H9 (cell line): ENCODE measurements at regions not wholly inside any gene's neighbourhood (a gene's known extent, or its start where the extent isn't known, plus 50 kb on each side); places are given as distances from the start of the nearest gene placed in this dataset.

Experiments used
- DNase-seq: peaks from one replicate; pipeline ENCODE4 v3.0.0-alpha.2; 2017
- H2AFZ ChIP-seq: one replicate; pipeline ENCODE4 v1.6.1; 2013; ENCODE audit warnings: mild to moderate bottlenecking, low read length, control low read depth, moderate library complexity
- H2AK5ac ChIP-seq: 2 replicates; pipeline ENCODE4 v1.6.1; 2013; ENCODE audit warnings: low read length, control low read depth, mixed read lengths; ENCODE audit not compliant: insufficient read length
- H2BK120ac ChIP-seq: one replicate; pipeline ENCODE4 v1.6.1; 2013; ENCODE audit warnings: low read depth, mild to moderate bottlenecking, low read length, control low read depth, inconsistent platforms; ENCODE audit not compliant: poor library complexity, severe bottlenecking
- H2BK12ac ChIP-seq: 2 replicates; pipeline ENCODE4 v1.6.1; 2013; ENCODE audit warnings: low read length, control low read depth, mixed read lengths, low read depth; ENCODE audit not compliant: insufficient read length
- H2BK15ac ChIP-seq: 2 replicates; pipeline ENCODE4 v1.6.1; 2013; ENCODE audit warnings: low read depth, low read length, control low read depth
- H2BK20ac ChIP-seq: one replicate; pipeline ENCODE4 v1.6.1; 2013; ENCODE audit warnings: low read depth, mild to moderate bottlenecking, low read length, control low read depth, inconsistent platforms; ENCODE audit not compliant: poor library complexity, severe bottlenecking
- H2BK5ac ChIP-seq: 2 replicates; pipeline ENCODE4 v1.6.1; 2013; ENCODE audit warnings: low read length, control low read depth, mixed read lengths; ENCODE audit not compliant: insufficient read length
- H3K14ac ChIP-seq: 2 replicates; pipeline ENCODE4 v1.6.1; 2013; ENCODE audit warnings: low read length, control low read depth; ENCODE audit not compliant: insufficient read depth
- H3K18ac ChIP-seq: 2 replicates; pipeline ENCODE4 v1.6.1; 2013; ENCODE audit warnings: low read depth, mild to moderate bottlenecking, mixed read lengths, low read length, control low read depth; ENCODE audit not compliant: insufficient read length
- H3K23ac ChIP-seq: 2 replicates; pipeline ENCODE4 v1.6.1; 2013; ENCODE audit warnings: low read length, control low read depth, mixed read lengths, low read depth; ENCODE audit not compliant: insufficient read length
- H3K23me2 ChIP-seq: 2 replicates; pipeline ENCODE4 v1.6.1; 2013; ENCODE audit warnings: low read depth, mild to moderate bottlenecking, mixed read lengths, low read length, control low read depth; ENCODE audit not compliant: insufficient read length, poor library complexity, severe bottlenecking
- H3K27ac ChIP-seq: 2 replicates; pipeline ENCODE4 v1.5.1; 2013; ENCODE audit warnings: low read length, control low read depth, mixed read lengths, low read depth; ENCODE audit not compliant: insufficient read length
- H3K27me3 ChIP-seq: 2 replicates; pipeline ENCODE4 v1.6.1; 2013; ENCODE audit warnings: low read length, control low read depth, inconsistent platforms; ENCODE audit not compliant: insufficient read depth
- H3K4ac ChIP-seq: 2 replicates; pipeline ENCODE4 v1.6.1; 2013; ENCODE audit warnings: low read depth, mild to moderate bottlenecking, control low read depth, inconsistent platforms, low read length, moderate library complexity
- H3K4me1 ChIP-seq: 2 replicates; pipeline ENCODE4 v1.6.1; 2013; ENCODE audit warnings: low read length, control low read depth, inconsistent platforms; ENCODE audit not compliant: insufficient read depth
- H3K4me2 ChIP-seq: 2 replicates; pipeline ENCODE4 v1.6.1; 2013; ENCODE audit warnings: low read length, control low read depth, mixed read lengths; ENCODE audit not compliant: insufficient read length, insufficient read depth
- H3K56ac ChIP-seq: 2 replicates; pipeline ENCODE4 v1.6.1; 2013; ENCODE audit warnings: low read depth, mild to moderate bottlenecking, mixed read lengths, low read length, control low read depth; ENCODE audit not compliant: insufficient read length
- H3K79me1 ChIP-seq: 2 replicates; pipeline ENCODE4 v1.6.1; 2013; ENCODE audit warnings: low read depth, mild to moderate bottlenecking, moderate library complexity, low read length, control low read depth, inconsistent platforms; ENCODE audit not compliant: insufficient read depth, poor library complexity, severe bottlenecking
- H3K79me2 ChIP-seq: 2 replicates; pipeline ENCODE4 v1.6.1; 2013; ENCODE audit warnings: low read length, control low read depth, inconsistent platforms; ENCODE audit not compliant: insufficient read depth
- H3K9ac ChIP-seq: 2 replicates; pipeline ENCODE4 v1.6.1; 2013; ENCODE audit warnings: low read length, control low read depth, mixed read lengths; ENCODE audit not compliant: insufficient read length; ENCODE audit errors: extremely low read depth
- H3K9me3 ChIP-seq: one replicate; pipeline ENCODE4 v1.6.1; 2013; ENCODE audit warnings: low read depth, low read length, inconsistent platforms; ENCODE audit not compliant: control insufficient read depth
- H3T11ph ChIP-seq: one replicate; pipeline ENCODE4 v1.6.1; 2013; ENCODE audit warnings: mild to moderate bottlenecking, low read length, control low read depth, inconsistent platforms
- H4K20me1 ChIP-seq: one replicate; pipeline ENCODE4 v1.6.1; 2013; ENCODE audit not compliant: control insufficient read depth, insufficient read length, insufficient read depth
- H4K5ac ChIP-seq: 2 replicates; pipeline ENCODE4 v1.6.1; 2013; ENCODE audit warnings: low read depth, mild to moderate bottlenecking, mixed read lengths, low read length, control low read depth; ENCODE audit not compliant: insufficient read length
- H4K8ac ChIP-seq: replicated peaks from 2 replicates; pipeline ENCODE4 v1.6.1; 2013; ENCODE audit warnings: low read length, control low read depth, mixed read lengths, low read depth; ENCODE audit not compliant: insufficient read length
- H4K91ac ChIP-seq: 2 replicates; pipeline ENCODE4 v1.6.1; 2013; ENCODE audit warnings: low read depth, mild to moderate bottlenecking, moderate library complexity, mixed read lengths, low read length, control low read depth; ENCODE audit not compliant: insufficient read length
- H3K27ac Mint-ChIP-seq, 3 experiments: 2 replicates in 2 of 3; 3 replicates in 1 of 3; pipeline ENCODE4 v1.8.0; 2020 to 2021; ENCODE audit warnings: mixed read lengths in 3 of 3, mild to moderate bottlenecking in 1 of 3, moderate library complexity in 1 of 3
- H3K27me3 Mint-ChIP-seq: 2 replicates; pipeline ENCODE4 v1.8.0; 2021; ENCODE audit warnings: low read depth, mild to moderate bottlenecking, moderate library complexity, mixed read lengths
- H3K36me3 Mint-ChIP-seq, 3 experiments: 2 replicates in 2 of 3; 3 replicates in 1 of 3; pipeline ENCODE4 v1.8.0; 2020 to 2021; ENCODE audit warnings: low read depth in 3 of 3, mixed read lengths in 3 of 3; ENCODE audit not compliant: insufficient read depth in 1 of 3
- H3K4me1 Mint-ChIP-seq, 2 experiments: 2 replicates each; pipeline ENCODE4 v1.8.0; 2020; ENCODE audit warnings: mixed read lengths in 2 of 2
- H3K4me3 Mint-ChIP-seq, 2 experiments: 2 replicates in 1 of 2; 3 replicates in 1 of 2; pipeline ENCODE4 v1.8.0; 2020 to 2021; ENCODE audit warnings: mild to moderate bottlenecking in 2 of 2, mixed read lengths in 2 of 2, moderate library complexity in 1 of 2
- H3K9me3 Mint-ChIP-seq, 2 experiments: 2 replicates in 1 of 2; 3 replicates in 1 of 2; pipeline ENCODE4 v1.8.0; 2020; ENCODE audit warnings: mild to moderate bottlenecking in 2 of 2, mixed read lengths in 2 of 2, moderate library complexity in 1 of 2
- CTCF ChIP-seq: fragments of 200-600 bp; sonication (generic); conservative IDR thresholded peaks from 3 replicates; pipeline ENCODE4 v1.8.0; 2021; ENCODE audit warnings: antibody characterized with exemption, mild to moderate bottlenecking
- WGBS: extraction: QIAGEN DNeasy Blood & Tissue Kit; methylation state at CpG from one replicate; pipeline ENCODE4 v1.1.7; 2013; ENCODE audit warnings: missing lambda C conversion rate, low lambda C conversion rate, mixed read lengths; ENCODE audit not compliant: insufficient read length; ENCODE audit errors: extremely low coverage; 5-methylcytosine and 5-hydroxymethylcytosine counted together

GRCh38 chr4:64776820-64777219 is 367.6 kb upstream of the TECRL start:
- Histone ChIP-seq H2AFZ (no peak overlapping the region), H4K5ac (no peak overlapping the region)
- H3K27ac Mint-ChIP-seq, result peak overlapping the region in 1 of 3 experiments; percentile 22; a peak in 1 of 7 replicates

More at GRCh38 chr4:64776820-64777219, 367.6 kb upstream of the TECRL start:
- Histone ChIP-seq H2BK15ac (no peak overlapping the region), H3K27ac (no peak overlapping the region), H4K8ac (no peak overlapping the region), H3K9me3 (no peaks in the 10 kb centered on the region), H2BK20ac (no peak overlapping the region), H3T11ph (no peak overlapping the region), H3K4me1 (peaks cover 2% of the 10 kb centered on the region; the same call in 1 of the 2 replicates), H4K20me1 (no peaks in the 10 kb centered on the region), H3K27me3 (no peaks in the 10 kb centered on the region), H2BK12ac (no peak overlapping the region), H3K79me2 (no peaks in the 10 kb centered on the region), H3K4ac (no peak overlapping the region), H3K56ac (no peak overlapping the region), H2BK5ac (no peak overlapping the region), H3K18ac (no peak overlapping the region), H3K79me1 (no peaks in the 10 kb centered on the region), H3K9ac (no peak overlapping the region), H3K23me2 (no peaks in the 10 kb centered on the region), H2AK5ac (no peak overlapping the region), H3K14ac (no peak overlapping the region), H3K4me2 (no peak overlapping the region), H3K23ac (no peak overlapping the region), H4K91ac (no peak overlapping the region), H2BK120ac (no peak overlapping the region)
- H3K4me1 Mint-ChIP-seq, result peaks cover 12 to 17% of the 10 kb centered on the region in 2 experiments
- peaks cover 0 to 4% (median 4%) of the 10 kb centered on the region in 3 experiments; a peak in 3 of 7 replicates for H3K36me3 Mint-ChIP-seq
- DNase-seq, result no peak
- WGBS, result no CpG with 5 or more reads among the region's 2 CpGs
- no peaks in the 10 kb centered on the region for H3K27me3 Mint-ChIP-seq
- no peak overlapping the region for H3K4me3 Mint-ChIP-seq
- TF ChIP-seq CTCF, result no peak
- H3K9me3 Mint-ChIP-seq, result no peaks in the 10 kb centered on the region
